Erythroblast (primary cell): ENCODE measurements at regions not wholly inside any gene's neighbourhood (a gene's known extent, or its start where the extent isn't known, plus 50 kb on each side); places are given as distances from the start of the nearest gene placed in this dataset.

ENCODE experiments used
- DNase-seq, 2 experiments: peaks; one replicate each; lab custom pipeline; 2025; lab: John Stamatoyannopoulos, UW
- GATA1 ChIP-seq: IDR thresholded peaks from 2 replicates; pipeline ENCODE4 v1.6.1; 2011; ENCODE audit warnings: low read depth, mild to moderate bottlenecking, control low read depth, low read length, moderate library complexity
- POLR2A ChIP-seq: IDR thresholded peaks from 2 replicates; pipeline ENCODE4 v1.6.1; 2011; ENCODE audit warnings: mild to moderate bottlenecking, low read length

DNA sequence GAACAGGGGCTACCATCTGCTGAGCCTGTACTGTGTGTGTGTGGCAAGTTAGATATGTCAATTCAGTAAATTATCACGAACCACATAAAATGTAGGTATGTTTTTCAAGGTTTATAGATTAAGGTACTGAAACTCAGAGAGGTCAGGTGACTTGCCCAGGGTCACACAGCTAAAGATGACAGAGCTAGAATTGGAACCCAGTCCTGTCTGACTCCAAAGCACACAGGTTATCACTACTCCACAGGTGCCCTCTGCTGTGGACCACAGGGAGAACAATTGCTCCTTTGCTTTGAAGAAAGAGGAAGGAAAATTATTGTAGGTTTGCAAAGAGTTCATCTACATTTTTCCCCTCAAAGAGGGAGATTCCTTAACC, 229.7 kb upstream of the AGAP1 start:
- no peak for TF ChIP-seq GATA1
- TF ChIP-seq POLR2A = no peak
- DNase-seq = no peak

DNA sequence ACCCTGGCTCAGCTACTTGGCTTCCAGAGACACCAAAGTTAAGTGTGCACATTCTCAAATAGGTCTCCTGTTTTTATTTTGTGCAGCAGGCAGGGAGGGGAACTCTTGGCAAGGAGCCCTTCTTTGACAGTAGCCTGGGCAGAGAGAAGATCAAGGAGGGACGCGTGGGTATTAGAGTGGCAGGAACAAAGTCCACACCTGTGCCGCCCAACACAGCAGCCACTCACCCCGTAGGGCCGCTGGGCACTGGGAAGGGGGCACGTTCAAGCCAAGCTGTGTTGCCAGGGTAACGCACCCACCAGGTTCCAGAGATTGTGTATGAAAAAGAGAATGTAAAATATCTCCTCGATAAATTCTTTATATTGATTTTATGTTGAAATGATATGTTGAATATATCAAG, 229.3 kb upstream of the AGAP1 start:
- TF ChIP-seq POLR2A (no peak), GATA1 (no peak)
- no peak for DNase-seq

DNA sequence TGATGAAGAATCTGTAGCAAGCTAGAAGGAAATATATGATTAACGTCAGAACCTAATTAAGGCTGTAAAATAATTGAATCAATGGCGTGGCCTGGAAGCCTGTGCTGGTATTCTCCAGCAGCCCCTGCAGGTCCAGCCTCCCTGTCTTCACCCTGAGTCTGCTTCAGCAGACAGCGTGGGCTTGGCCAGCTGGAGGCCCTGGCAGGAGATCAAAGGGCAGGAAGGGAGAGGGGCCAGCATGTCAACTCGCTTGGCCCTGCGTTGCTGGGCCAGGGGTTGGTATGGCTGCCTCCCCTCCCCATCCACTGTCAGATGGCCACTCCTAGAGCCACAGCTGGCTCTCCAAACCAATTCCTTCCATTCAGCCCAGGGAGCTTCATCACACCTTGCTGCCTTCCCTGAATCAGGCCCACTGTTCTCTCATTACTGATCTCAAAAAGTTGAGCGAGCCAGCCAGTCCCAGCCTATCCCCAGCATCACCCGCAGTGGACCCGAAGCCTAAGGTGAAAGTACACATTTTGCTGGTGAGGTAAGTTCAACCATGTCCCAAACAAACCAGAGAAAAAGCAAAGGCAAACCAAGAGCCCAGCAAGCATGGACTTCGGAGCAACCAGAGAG, 228.4 kb upstream of the AGAP1 start:
- TF ChIP-seq POLR2A = no peak
- no peak for TF ChIP-seq GATA1
- no peak for DNase-seq

DNA sequence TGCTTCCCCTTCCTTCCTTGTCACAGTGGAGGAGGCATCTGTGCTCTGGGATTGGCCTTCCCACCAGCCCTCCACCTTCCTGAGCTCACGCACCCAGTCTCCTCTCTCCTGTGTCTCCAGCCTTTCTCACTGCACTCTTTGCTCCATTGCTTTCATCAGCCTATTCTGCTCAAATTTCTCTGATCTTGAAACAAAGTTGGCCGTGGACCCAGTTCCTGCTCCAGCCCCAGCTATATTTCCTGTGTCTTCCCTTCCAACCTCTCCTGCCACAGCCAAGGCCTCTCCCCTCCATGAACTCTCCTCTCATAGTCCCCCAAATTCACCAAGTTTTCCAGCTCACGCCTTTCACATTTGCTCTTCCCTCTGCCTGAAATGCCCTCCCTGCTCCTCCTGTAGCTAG, 226.6 kb upstream of the AGAP1 start:
- DNase-seq = no peak
- TF ChIP-seq GATA1 (no peak), POLR2A (no peak)

DNA sequence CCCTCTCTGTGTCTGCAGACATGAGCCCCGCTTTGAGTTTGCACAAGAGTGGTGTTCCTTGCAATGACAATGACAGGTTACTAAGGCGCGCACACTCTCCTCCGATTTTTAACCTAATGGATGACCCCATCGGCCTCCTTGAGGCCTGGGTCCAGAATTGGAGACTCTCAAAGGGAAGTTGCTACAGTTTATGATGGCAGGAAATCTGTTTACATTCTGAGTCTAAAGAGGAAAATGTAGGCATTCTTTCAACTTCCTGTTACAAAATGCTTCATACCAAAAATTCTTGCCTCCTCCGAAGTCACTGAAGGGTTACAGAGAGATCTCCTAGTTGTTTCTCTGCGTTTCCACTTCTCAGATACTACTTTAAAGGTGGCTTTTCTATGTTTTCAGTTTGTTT, 225.3 kb upstream of the AGAP1 start:
- TF ChIP-seq POLR2A (no peak), GATA1 (no peak)
- DNase-seq = no peak

DNA sequence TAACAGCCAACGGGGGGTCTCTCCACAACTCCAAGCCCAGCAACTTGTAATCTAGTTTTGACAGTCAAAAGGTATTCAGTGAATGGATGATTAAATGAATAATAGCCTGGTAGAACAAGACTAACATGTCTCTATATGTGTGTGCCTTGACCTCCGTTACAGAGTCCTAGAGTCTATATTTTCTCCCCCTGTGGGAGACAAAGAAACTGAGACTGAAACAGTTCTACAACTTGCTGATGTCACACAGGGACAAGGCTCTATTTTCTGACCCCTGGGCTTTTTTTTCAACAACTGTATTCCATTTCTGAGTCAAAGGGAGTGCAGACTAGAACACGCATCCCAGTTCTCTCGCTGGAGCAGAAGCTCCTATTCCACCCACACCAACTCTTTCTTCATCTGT, 223.6 kb upstream of the AGAP1 start:
- DNase-seq = no peak
- TF ChIP-seq POLR2A (no peak), GATA1 (no peak)

DNA sequence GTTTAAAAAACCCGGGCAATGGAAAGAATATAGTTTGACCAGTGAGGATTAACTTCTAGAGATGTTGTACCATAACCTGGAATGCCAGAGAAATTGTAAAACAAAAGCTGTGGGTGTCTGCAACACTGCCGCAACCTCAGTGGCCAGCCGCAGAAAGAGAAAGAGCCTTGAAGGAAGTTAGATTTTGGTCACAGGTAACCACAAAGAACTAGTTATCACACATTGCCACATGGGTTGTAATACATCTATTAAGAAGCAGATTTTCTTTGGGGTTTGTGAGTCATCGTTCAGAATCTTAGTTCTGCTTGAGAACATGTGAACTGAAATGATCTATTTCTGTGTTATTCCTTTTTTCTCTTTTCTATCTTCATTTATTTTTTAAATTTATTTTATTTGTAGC, 222.9 kb upstream of the AGAP1 start:
- no peak for DNase-seq
- TF ChIP-seq POLR2A (no peak), GATA1 (no peak)

DNA sequence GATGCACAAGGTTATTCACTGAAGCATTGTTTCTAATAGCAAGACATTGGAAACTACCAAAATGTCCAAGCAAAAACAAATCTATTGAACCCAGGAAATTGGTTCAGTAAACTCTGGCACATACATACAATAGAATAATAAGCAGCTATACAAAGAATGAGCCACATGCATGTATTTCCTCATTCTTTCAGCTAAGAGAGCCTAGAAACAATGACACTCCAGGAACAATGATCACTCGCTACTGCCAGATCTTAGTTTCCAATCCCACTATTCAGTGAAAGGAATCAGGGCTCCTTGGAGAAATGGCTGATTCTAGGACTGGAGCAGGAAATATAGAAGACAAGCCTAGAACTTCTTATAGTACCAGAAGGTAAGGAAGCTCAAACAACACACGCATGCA, 221.9 kb upstream of the AGAP1 start:
- TF ChIP-seq POLR2A (no peak), GATA1 (no peak)
- DNase-seq = no peak

DNA sequence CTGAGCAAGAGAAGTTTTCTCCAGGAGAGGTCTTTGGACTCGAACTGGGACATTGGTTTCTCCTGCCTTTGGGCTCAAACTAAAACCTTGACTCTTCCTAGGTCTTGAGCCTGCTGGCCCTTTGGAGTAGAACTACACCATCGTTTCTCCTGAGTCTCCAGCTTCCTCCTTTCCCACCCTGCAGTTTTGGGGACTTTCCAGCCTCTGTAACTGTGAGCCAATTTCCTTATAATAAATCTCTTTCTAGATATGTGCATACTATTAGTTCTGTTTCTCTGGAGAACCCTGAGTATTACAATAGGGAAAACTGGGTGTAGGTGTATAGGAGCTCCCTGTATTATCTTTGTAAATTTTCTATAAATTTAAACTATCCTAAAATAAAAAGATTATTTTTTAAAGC, 219.8 kb upstream of the AGAP1 start:
- TF ChIP-seq POLR2A = no peak
- TF ChIP-seq GATA1 = no peak
- no peak for DNase-seq

DNA sequence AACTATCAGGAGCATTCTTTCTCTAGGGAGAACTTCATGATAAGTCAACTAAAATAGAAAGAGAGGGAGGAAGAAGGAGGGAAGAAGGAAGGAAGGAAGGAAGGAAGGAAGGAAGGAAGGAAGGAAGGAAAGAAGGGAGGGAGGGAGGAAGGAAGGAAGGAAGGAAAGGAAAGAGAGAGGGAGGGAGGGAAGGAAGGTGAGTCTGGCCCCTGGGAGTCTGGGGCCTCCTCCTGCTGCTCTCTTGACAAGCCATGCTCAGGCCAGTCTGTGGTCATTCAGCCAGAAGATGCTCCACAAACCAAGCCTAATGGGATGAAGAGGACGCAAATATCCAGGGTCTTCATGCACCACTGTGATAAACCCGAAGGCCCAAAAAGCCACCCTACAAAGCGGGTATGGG, 216.4 kb upstream of the AGAP1 start:
- TF ChIP-seq GATA1 (no peak), POLR2A (no peak)
- no peak for DNase-seq

DNA sequence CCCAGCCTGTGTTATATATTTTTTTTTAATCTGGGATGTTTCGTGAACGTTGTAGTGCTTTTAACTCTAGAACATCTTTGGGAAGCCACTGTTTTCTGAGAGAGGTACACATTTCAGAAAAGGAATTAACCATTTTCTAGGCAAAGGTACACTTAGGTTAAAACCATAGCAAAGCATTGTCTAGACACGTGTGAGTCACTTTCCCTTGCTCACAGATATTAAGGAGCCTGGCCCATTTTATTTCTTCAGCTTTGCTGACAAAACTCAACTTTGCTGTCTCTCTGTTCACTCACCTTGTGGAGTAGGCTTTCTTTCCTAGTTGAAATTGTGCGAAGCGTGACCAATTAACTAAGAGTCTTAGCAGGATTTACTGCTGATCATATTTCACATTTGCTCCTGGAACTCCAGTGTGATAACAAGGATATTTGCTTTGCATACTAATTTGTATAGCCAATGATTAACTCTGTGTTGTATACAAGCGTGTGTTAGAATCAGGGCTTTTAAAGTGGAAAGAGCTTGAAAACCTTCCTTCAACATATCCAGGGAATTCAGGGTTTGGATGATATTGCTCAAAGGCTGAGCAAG, 215.0 kb upstream of the AGAP1 start:
- no peak for DNase-seq
- TF ChIP-seq POLR2A (no peak), GATA1 (no peak)

DNA sequence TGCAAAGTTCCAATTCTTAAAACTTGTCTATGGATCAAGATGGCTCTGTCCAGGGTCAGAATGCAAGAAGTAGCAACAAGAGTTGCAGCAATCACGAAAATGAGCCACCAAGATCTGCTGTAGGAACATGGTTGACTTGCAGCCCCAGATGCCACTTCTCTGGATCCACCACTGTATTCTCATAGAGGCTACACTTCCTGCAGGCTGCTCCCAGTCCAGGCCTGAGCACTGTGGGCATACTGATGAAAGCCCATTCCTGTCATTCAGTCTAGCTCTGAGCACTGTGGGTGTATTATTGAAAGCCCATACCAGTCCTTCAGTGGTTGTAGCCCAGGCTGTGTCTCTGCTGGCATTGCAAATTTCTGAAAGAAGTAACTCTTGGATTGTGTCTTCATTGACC, 213.9 kb upstream of the AGAP1 start:
- no peak for TF ChIP-seq GATA1
- no peak for TF ChIP-seq POLR2A
- DNase-seq = no peak

DNA sequence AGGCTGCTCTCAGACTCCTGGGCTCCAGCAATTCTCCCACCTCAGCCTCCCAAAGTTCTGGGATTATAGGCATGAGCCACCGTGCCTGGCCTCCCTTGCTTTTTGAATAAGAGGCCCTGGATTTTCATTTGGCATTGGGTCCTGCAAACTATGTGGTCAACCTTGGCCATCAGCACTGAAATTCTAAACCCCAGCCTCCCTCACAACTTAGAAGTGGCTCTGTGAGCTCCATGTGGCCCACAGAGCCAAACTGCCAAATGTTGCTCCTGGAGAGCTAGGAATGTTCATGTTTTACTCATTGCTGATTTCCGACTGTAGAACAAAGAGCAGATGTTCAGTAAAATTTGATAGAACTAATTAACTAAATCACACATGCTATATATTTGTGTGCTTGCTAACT, 210.6 kb upstream of the AGAP1 start:
- no peak for TF ChIP-seq GATA1
- DNase-seq = no peak

DNA sequence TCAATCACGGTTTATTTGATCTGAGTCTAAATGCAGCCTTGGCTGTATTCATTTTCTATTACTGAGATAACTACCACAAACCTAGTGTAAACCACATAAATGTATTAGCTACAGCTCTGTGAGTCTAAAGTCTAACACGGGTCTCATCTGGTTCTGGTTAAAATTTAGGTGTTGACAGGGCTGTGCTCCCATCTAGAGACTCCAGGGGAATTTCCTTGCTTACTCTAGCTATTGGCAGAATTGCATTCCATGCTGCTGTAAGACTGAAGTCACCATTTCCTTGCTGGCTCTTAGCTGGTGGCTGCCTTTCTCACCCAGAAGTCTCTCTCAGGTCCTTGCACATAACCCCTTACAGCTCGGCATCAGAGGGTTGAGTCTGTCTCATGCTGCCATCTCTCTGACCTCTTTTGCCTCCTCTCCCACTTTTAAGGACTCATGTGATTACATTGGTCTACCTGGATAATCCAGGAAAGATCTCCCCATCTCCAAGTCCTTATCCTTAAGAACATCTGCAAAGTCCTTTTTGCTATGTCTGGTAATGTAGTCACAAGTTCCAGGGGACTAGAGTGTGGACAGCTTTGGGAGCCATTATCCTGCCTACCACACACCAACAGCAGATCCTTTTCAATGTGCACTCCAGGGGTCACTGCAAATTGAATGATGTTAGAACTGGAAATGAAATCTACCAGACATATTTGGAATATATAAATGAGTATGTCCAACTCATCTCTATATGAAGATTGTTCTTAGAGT, 207.0 kb upstream of the AGAP1 start:
- TF ChIP-seq POLR2A (no peak), GATA1 (no peak)
- DNase-seq = no peak

DNA sequence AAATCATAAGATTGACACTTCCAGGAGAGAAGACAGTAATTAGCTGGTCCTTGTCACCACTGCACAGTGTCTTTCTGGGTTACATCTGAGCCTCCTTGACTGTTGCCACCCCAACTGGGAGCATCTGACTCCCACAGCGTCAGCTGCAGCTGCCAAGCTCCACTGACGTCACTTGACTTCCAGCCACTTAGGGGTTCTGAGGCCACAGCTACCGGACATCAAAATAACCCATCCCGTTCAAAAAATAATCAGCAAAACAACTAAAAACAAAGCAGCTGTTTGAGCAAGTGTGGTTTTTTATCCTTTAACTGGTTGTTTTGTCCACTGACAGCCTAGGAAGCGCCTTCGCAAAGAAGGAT, 206.5 kb upstream of the AGAP1 start:
- DNase-seq = no peak
- TF ChIP-seq POLR2A = no peak
- TF ChIP-seq GATA1 = no peak

DNA sequence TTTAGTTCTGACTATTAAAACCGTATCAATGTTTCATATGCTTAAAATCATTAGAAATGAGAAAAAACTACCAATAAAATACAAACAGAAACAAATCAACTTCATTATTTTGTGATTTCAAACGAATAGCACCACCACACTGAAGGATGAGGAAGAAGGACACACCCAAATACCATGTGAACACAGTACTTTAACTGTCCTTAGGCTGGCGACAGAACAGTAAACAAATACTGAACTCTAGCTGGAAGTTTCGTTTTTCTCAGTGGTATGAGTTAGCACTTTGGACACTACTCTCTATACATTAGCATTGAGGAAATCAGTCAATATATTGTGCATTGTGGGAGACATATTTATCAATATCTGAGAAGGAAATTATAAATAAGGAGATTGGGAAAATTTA, 202.4 kb upstream of the AGAP1 start:
- DNase-seq = no peak
- TF ChIP-seq GATA1 = no peak
- no peak for TF ChIP-seq POLR2A

DNA sequence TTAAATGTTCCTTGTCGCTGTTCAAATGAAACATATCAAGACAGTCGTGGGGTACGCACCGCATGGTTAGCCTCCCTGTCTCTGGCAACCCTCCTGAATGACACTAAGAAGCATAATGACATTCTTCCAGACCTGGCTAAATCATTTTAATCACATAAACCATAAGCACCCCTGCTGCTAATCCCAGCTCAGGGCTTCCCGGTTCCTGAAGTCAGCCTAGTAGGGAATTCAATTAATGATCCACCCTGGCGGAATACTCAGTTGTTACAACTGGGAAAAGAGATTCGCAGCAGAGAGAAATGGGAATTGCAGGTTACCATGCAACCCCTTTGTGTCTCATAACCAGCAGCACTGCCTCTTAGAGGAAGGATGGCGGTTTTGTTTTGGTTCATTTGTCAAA, 200.8 kb upstream of the AGAP1 start:
- no peak for DNase-seq
- TF ChIP-seq GATA1 (no peak), POLR2A (no peak)
